Colonic mucosa (tissue), 4 donors: ENCODE measurements at regions not wholly inside any gene's neighbourhood (a gene's known extent, or its start where the extent isn't known, plus 50 kb on each side); places are given as distances from the start of the nearest gene placed in this dataset.

ENCODE experiments used
- DNase-seq: peaks from one replicate; pipeline ENCODE4 v3.0.0-alpha.2; 2020
- H3K27ac ChIP-seq: fragments of 200-600 bp; one replicate; pipeline ENCODE4 v1.8.0; 2021
- H3K27me3 ChIP-seq: fragments of 200-600 bp; one replicate; pipeline ENCODE4 v1.8.0; 2021
- H3K36me3 ChIP-seq: fragments of 200-600 bp; one replicate; pipeline ENCODE4 v1.8.0; 2021
- H3K4me1 ChIP-seq: fragments of 200-600 bp; one replicate; pipeline ENCODE4 v1.8.0; 2021; ENCODE audit warnings: mild to moderate bottlenecking
- H3K4me3 ChIP-seq: fragments of 200-600 bp; one replicate; pipeline ENCODE4 v1.8.0; 2021
- H3K9ac ChIP-seq, 2 donors: one replicate each; pipeline ENCODE4 v1.7.0; 2013; ENCODE audit warnings: control low read depth in 2 of 2, low read depth in 2 of 2, low read length in 2 of 2
- H3K9me3 ChIP-seq: fragments of 200-600 bp; one replicate; pipeline ENCODE4 v1.8.0; 2021
- CTCF ChIP-seq: fragments of 200-600 bp; IDR thresholded peaks from one replicate; pipeline ENCODE4 v1.8.0; 2022; ENCODE audit warnings: antibody characterized with exemption, mild to moderate bottlenecking
- intact Hi-C: fragments of 100-400 bp; cut with DNase I; formaldehyde crosslinking; loops from one replicate; pipeline ENCODE4 v1.14.1; 2022
- donor health status: healthy.
- donor health status: DM: no; HTN: no; CAD: no.
- donor health status: DM: no; HTN: no; CAD: no.

GRCh38 chr1:80436851-80437250 lies 1363.9 kb upstream of the ADGRL2 start:
- no peak for DNase-seq
- no peak for TF ChIP-seq CTCF
- Histone ChIP-seq H3K27me3 (no peaks in the 10 kb centered on the region), H3K9ac (no peak overlapping the region), H3K4me1 (no peaks in the 10 kb centered on the region), H3K36me3 (no peaks in the 10 kb centered on the region), H3K4me3 (no peak overlapping the region), H3K9me3 (no peaks in the 10 kb centered on the region), H3K27ac (no peak overlapping the region)
- intact Hi-C loops = no loop called here

GRCh38 chr1:80427881-80428280 lies 1372.9 kb upstream of the ADGRL2 start:
- no peaks in the 10 kb centered on the region for H3K27me3 ChIP-seq
- no peak overlapping the region for H3K4me3 ChIP-seq
- H3K9me3 ChIP-seq = no peaks in the 10 kb centered on the region
- no peaks in the 10 kb centered on the region for H3K36me3 ChIP-seq
- no peak overlapping the region for H3K9ac ChIP-seq
- intact Hi-C loops = no loop called here
- no peak overlapping the region for H3K27ac ChIP-seq
- no peak for TF ChIP-seq CTCF
- H3K4me1 ChIP-seq = no peaks in the 10 kb centered on the region
- no peak for DNase-seq

GRCh38 chr1:80424249-80424648 lies 1376.5 kb upstream of the ADGRL2 start:
- Histone ChIP-seq H3K27ac (no peak overlapping the region), H3K4me1 (no peaks in the 10 kb centered on the region), H3K27me3 (no peaks in the 10 kb centered on the region), H3K36me3 (no peaks in the 10 kb centered on the region), H3K9me3 (no peaks in the 10 kb centered on the region), H3K9ac (no peak overlapping the region), H3K4me3 (no peak overlapping the region)
- no peak for TF ChIP-seq CTCF
- DNase-seq = no peak
- intact Hi-C loops = no loop called here

- intact Hi-C loops = no loop called here
- no peaks in the 10 kb centered on the region for H3K9me3 ChIP-seq
These were observed 1382.6 kb upstream of the ADGRL2 start for GRCh38 chr1:80418134-80418533.

GRCh38 chr1:80417671-80418070 lies 1383.1 kb upstream of the ADGRL2 start:
- H3K27me3 ChIP-seq = no peaks in the 10 kb centered on the region
- no peaks in the 10 kb centered on the region for H3K9me3 ChIP-seq
- intact Hi-C loops = no loop called here
- no peak overlapping the region for H3K27ac ChIP-seq
- H3K4me3 ChIP-seq = no peak overlapping the region
- H3K36me3 ChIP-seq = no peaks in the 10 kb centered on the region
- no peak for DNase-seq
- no peak overlapping the region for H3K9ac ChIP-seq
- TF ChIP-seq CTCF = no peak
- no peaks in the 10 kb centered on the region for H3K4me1 ChIP-seq

More at GRCh38 chr1:80418134-80418533, 1382.6 kb upstream of the ADGRL2 start:
- Histone ChIP-seq H3K9ac (no peak overlapping the region), H3K36me3 (no peaks in the 10 kb centered on the region), H3K4me3 (no peak overlapping the region), H3K27ac (no peak overlapping the region), H3K27me3 (no peaks in the 10 kb centered on the region), H3K4me1 (no peaks in the 10 kb centered on the region)
- TF ChIP-seq CTCF = no peak
- DNase-seq = no peak

GRCh38 chr1:80413969-80414368 lies 1386.8 kb upstream of the ADGRL2 start:
- Histone ChIP-seq H3K36me3 (no peaks in the 10 kb centered on the region), H3K9me3 (no peaks in the 10 kb centered on the region), H3K4me1 (no peaks in the 10 kb centered on the region), H3K9ac (no peak overlapping the region), H3K4me3 (no peak overlapping the region), H3K27me3 (no peaks in the 10 kb centered on the region), H3K27ac (no peak overlapping the region)
- DNase-seq = no peak
- intact Hi-C loops = no loop called here
- no peak for TF ChIP-seq CTCF
